Liver (tissue), 8 donors: ENCODE measurements at regions not wholly inside any gene's neighbourhood (a gene's known extent, or its start where the extent isn't known, plus 50 kb on each side); places are given as distances from the start of the nearest gene placed in this dataset.
"Not testable (repeated sequence)": the region's sequence is repeated elsewhere in the genome, so short reads cannot be mapped to it uniquely, and the experiment has no call there.

Experiments used
- DNase-seq: peaks from one replicate; pipeline ENCODE4 v3.0.0-alpha.2; 2017; ENCODE audit warnings: low spot score
- H3K27ac ChIP-seq, 2 donors: one replicate each; pipeline ENCODE4 v1.7.0; 2013; ENCODE audit warnings: inconsistent platforms in 2 of 2, low read length in 2 of 2, control low read depth in 1 of 2, low read depth in 1 of 2, mild to moderate bottlenecking in 1 of 2
- H3K27me3 ChIP-seq, 4 donors: one replicate each; pipeline versions ENCODE4 v1.6.1 to v1.7.0; 2013; ENCODE audit warnings: low read length in 3 of 4, inconsistent platforms in 1 of 4, mild to moderate bottlenecking in 1 of 4, moderate library complexity in 1 of 4; ENCODE audit not compliant: control insufficient read depth in 4 of 4, insufficient read depth in 4 of 4
- H3K36me3 ChIP-seq, 4 donors: one replicate each; pipeline versions ENCODE4 v1.6.1 to v1.7.0; 2013; ENCODE audit warnings: low read length in 3 of 4, mild to moderate bottlenecking in 3 of 4, low read depth in 1 of 4, moderate library complexity in 1 of 4; ENCODE audit not compliant: control insufficient read depth in 4 of 4, insufficient read depth in 3 of 4
- H3K4me1 ChIP-seq, 4 donors: one replicate each; pipeline versions ENCODE4 v1.6.1 to v1.7.0; 2013; ENCODE audit warnings: low read length in 3 of 4, mild to moderate bottlenecking in 3 of 4, moderate library complexity in 1 of 4; ENCODE audit not compliant: control insufficient read depth in 4 of 4, insufficient read depth in 4 of 4
- H3K4me3 ChIP-seq, 3 donors: one replicate each; pipeline versions ENCODE4 v1.6.1 to v1.7.0; 2013; ENCODE audit warnings: low read length in 3 of 3, control low read depth in 1 of 3, low read depth in 1 of 3, mild to moderate bottlenecking in 1 of 3
- H3K9ac ChIP-seq, 2 donors: one replicate each; pipeline ENCODE4 v1.7.0; 2013; ENCODE audit warnings: low read length in 2 of 2, mild to moderate bottlenecking in 2 of 2, moderate library complexity in 2 of 2, control low read depth in 1 of 2, low read depth in 1 of 2
- H3K9me3 ChIP-seq, 4 donors: one replicate each; pipeline versions ENCODE4 v1.6.1 to v1.7.0; 2013; ENCODE audit warnings: low read length in 3 of 4; ENCODE audit not compliant: control insufficient read depth in 4 of 4
- EGR1 ChIP-seq, 2 donors: IDR thresholded peaks; 2 replicates each; pipeline ENCODE4 v1.6.1; 2016 to 2018; ENCODE audit warnings: antibody characterized with exemption in 2 of 2, low read depth in 2 of 2
- FOXA1 ChIP-seq: IDR thresholded peaks from 2 replicates; pipeline ENCODE4 v1.6.1; 2016; ENCODE audit warnings: antibody characterized with exemption
- FOXA2 ChIP-seq: IDR thresholded peaks from 2 replicates; pipeline ENCODE4 v1.6.1; 2016; ENCODE audit warnings: antibody characterized with exemption
- GABPA ChIP-seq, 2 donors: IDR thresholded peaks in 1 of 2; conservative IDR thresholded peaks in 1 of 2; 2 replicates each; pipeline ENCODE4 v1.6.1; 2016; ENCODE audit warnings: antibody characterized with exemption in 2 of 2, mild to moderate bottlenecking in 1 of 2, moderate library complexity in 1 of 2
- HNF4A ChIP-seq, 2 donors: conservative IDR thresholded peaks; 2 replicates each; pipeline ENCODE4 v1.6.1; 2016; ENCODE audit warnings: antibody characterized with exemption in 2 of 2, mild to moderate bottlenecking in 2 of 2
- HNF4G ChIP-seq: IDR thresholded peaks from 2 replicates; pipeline ENCODE4 v1.6.1; 2016; ENCODE audit warnings: antibody characterized with exemption
- JUND ChIP-seq, 2 donors: IDR thresholded peaks; 2 replicates each; pipeline ENCODE4 v1.6.1; 2016; ENCODE audit warnings: antibody characterized with exemption in 2 of 2
- NR2F2 ChIP-seq: IDR thresholded peaks from 2 replicates; pipeline ENCODE4 v1.6.1; 2016; ENCODE audit warnings: antibody characterized with exemption
- RAD21 ChIP-seq, 2 donors: IDR thresholded peaks; 2 replicates each; pipeline ENCODE4 v1.6.1; 2016; ENCODE audit warnings: antibody characterized with exemption in 2 of 2, mild to moderate bottlenecking in 2 of 2
- RXRA ChIP-seq, 2 donors: IDR thresholded peaks; 2 replicates each; pipeline ENCODE4 v1.6.1; 2017 to 2018; ENCODE audit warnings: antibody characterized with exemption in 2 of 2, mild to moderate bottlenecking in 1 of 2
- SP1 ChIP-seq: IDR thresholded peaks from 2 replicates; pipeline ENCODE4 v1.6.1; 2018; ENCODE audit warnings: antibody characterized with exemption, mild to moderate bottlenecking
- TAF1 ChIP-seq: conservative IDR thresholded peaks from 2 replicates; pipeline ENCODE4 v1.6.1; 2016; ENCODE audit warnings: antibody characterized with exemption, mild to moderate bottlenecking
- YY1 ChIP-seq: IDR thresholded peaks from 2 replicates; pipeline ENCODE4 v1.6.1; 2016; ENCODE audit warnings: antibody characterized with exemption, mild to moderate bottlenecking
- WGBS: extraction: QIAGEN DNeasy Blood & Tissue Kit; methylation state at CpG from one replicate; pipeline ENCODE4 v1.1.7; 2013; 5-methylcytosine and 5-hydroxymethylcytosine counted together
- TF ChIP-seq, protein P1 (sequence below): IDR thresholded peaks from 2 replicates; pipeline ENCODE4 v1.6.1; 2016; ENCODE audit warnings: antibody characterized with exemption
- TF ChIP-seq, protein P2 (sequence below): IDR thresholded peaks from 2 replicates; pipeline ENCODE4 v1.6.1; 2016; ENCODE audit warnings: antibody characterized with exemption
- TF ChIP-seq, protein P3 (sequence below): IDR thresholded peaks from 2 replicates; pipeline ENCODE4 v1.6.1; 2016; ENCODE audit warnings: antibody characterized with exemption
- TF ChIP-seq, protein P4 (sequence below): IDR thresholded peaks from 2 replicates; pipeline ENCODE4 v1.6.1; 2016; ENCODE audit warnings: antibody characterized with exemption, mild to moderate bottlenecking
- TF ChIP-seq, protein P5 (sequence below): fragments of 150-350 bp; IDR thresholded peaks from 2 replicates; pipeline ENCODE4 v1.5.1; 2017; ENCODE audit warnings: improper control_type of control experiment, low read depth, low read length; ENCODE audit not compliant: missing input control
- donor health status: healthy.
- donor health status: healthy.
- donor health status: healthy.
- donor health status: healthy.
- donor health status: healthy.

DNA sequence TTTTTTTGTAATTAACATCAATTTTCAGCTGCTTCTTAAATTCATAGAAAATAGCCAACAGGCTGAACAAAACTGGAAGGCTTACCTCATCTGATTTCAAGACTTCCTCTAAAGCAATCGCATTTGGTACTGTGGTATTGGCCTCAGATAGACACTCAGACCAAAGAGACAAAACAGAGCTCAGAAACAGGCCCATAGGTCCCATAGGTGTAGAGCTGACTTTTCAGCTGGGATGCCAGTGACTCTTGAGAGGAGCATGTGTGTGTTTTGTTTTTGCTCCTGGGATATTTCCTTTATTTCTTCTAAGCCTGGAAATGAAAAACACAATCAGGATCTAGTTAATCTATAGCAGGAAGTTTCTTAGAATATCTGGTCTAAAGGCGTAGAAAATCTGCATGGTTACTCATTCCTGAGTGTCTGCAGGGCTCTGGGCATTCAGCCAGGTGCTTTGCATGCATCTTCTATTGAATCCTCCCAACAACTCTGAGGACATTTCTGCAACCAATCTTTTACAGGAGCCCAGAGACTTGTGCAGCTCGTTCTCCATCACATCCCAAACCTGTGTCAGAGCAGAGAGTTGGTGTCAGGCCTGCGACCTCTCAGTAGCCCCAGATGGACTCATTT, 190.8 kb downstream of the RTP5 start:
- Histone ChIP-seq H3K9me3 (peaks cover 0 to 1% (median 0%) of the 10 kb centered on the region in 4 donors), H3K27me3 (no peaks in the 10 kb centered on the region), H3K9ac (no peak overlapping the region), H3K36me3 (no peaks in the 10 kb centered on the region), H3K4me1 (no peaks in the 10 kb centered on the region), H3K27ac (no peak overlapping the region), H3K4me3 (no peak overlapping the region)
- DNase-seq = no peak
- TF ChIP-seq RXRA (IDR thresholded peaks at IDR 0.05) = no peak
- TF ChIP-seq SP1 = no peak
- TF ChIP-seq, protein P1, sequence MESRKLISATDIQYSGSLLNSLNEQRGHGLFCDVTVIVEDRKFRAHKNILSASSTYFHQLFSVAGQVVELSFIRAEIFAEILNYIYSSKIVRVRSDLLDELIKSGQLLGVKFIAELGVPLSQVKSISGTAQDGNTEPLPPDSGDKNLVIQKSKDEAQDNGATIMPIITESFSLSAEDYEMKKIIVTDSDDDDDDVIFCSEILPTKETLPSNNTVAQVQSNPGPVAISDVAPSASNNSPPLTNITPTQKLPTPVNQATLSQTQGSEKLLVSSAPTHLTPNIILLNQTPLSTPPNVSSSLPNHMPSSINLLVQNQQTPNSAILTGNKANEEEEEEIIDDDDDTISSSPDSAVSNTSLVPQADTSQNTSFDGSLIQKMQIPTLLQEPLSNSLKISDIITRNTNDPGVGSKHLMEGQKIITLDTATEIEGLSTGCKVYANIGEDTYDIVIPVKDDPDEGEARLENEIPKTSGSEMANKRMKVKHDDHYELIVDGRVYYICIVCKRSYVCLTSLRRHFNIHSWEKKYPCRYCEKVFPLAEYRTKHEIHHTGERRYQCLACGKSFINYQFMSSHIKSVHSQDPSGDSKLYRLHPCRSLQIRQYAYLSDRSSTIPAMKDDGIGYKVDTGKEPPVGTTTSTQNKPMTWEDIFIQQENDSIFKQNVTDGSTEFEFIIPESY = no peak
- TF ChIP-seq FOXA1 = no peak
- TF ChIP-seq, protein P2, sequence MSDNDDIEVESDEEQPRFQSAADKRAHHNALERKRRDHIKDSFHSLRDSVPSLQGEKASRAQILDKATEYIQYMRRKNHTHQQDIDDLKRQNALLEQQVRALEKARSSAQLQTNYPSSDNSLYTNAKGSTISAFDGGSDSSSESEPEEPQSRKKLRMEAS = no peak
- TF ChIP-seq YY1 = no peak
- TF ChIP-seq, protein P3, sequence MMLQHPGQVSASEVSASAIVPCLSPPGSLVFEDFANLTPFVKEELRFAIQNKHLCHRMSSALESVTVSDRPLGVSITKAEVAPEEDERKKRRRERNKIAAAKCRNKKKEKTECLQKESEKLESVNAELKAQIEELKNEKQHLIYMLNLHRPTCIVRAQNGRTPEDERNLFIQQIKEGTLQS = no peak
- no peak for TF ChIP-seq NR2F2
- TF ChIP-seq HNF4G = no peak
- TF ChIP-seq FOXA2 = no peak
- no peak for TF ChIP-seq TAF1
- TF ChIP-seq, protein P4, sequence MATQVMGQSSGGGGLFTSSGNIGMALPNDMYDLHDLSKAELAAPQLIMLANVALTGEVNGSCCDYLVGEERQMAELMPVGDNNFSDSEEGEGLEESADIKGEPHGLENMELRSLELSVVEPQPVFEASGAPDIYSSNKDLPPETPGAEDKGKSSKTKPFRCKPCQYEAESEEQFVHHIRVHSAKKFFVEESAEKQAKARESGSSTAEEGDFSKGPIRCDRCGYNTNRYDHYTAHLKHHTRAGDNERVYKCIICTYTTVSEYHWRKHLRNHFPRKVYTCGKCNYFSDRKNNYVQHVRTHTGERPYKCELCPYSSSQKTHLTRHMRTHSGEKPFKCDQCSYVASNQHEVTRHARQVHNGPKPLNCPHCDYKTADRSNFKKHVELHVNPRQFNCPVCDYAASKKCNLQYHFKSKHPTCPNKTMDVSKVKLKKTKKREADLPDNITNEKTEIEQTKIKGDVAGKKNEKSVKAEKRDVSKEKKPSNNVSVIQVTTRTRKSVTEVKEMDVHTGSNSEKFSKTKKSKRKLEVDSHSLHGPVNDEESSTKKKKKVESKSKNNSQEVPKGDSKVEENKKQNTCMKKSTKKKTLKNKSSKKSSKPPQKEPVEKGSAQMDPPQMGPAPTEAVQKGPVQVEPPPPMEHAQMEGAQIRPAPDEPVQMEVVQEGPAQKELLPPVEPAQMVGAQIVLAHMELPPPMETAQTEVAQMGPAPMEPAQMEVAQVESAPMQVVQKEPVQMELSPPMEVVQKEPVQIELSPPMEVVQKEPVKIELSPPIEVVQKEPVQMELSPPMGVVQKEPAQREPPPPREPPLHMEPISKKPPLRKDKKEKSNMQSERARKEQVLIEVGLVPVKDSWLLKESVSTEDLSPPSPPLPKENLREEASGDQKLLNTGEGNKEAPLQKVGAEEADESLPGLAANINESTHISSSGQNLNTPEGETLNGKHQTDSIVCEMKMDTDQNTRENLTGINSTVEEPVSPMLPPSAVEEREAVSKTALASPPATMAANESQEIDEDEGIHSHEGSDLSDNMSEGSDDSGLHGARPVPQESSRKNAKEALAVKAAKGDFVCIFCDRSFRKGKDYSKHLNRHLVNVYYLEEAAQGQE = no peak
- TF ChIP-seq JUND (IDR thresholded peaks at IDR 0.05) = no peak
- no peak for TF ChIP-seq HNF4A (conservative IDR thresholded peaks at IDR 0.05)
- no peak for TF ChIP-seq EGR1 (IDR thresholded peaks at IDR 0.05; ENCODE audit: low read depth in 2 of 2)
- TF ChIP-seq, protein P5, sequence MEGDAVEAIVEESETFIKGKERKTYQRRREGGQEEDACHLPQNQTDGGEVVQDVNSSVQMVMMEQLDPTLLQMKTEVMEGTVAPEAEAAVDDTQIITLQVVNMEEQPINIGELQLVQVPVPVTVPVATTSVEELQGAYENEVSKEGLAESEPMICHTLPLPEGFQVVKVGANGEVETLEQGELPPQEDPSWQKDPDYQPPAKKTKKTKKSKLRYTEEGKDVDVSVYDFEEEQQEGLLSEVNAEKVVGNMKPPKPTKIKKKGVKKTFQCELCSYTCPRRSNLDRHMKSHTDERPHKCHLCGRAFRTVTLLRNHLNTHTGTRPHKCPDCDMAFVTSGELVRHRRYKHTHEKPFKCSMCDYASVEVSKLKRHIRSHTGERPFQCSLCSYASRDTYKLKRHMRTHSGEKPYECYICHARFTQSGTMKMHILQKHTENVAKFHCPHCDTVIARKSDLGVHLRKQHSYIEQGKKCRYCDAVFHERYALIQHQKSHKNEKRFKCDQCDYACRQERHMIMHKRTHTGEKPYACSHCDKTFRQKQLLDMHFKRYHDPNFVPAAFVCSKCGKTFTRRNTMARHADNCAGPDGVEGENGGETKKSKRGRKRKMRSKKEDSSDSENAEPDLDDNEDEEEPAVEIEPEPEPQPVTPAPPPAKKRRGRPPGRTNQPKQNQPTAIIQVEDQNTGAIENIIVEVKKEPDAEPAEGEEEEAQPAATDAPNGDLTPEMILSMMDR = no peak
- no peak for TF ChIP-seq GABPA (IDR thresholded peaks at IDR 0.05 in 1 of 2, conservative IDR thresholded peaks at IDR 0.05 in 1 of 2)
- no peak for TF ChIP-seq RAD21 (IDR thresholded peaks at IDR 0.05)
- WGBS = 72% methylated on average over 4 of the region's 4 CpGs

DNA sequence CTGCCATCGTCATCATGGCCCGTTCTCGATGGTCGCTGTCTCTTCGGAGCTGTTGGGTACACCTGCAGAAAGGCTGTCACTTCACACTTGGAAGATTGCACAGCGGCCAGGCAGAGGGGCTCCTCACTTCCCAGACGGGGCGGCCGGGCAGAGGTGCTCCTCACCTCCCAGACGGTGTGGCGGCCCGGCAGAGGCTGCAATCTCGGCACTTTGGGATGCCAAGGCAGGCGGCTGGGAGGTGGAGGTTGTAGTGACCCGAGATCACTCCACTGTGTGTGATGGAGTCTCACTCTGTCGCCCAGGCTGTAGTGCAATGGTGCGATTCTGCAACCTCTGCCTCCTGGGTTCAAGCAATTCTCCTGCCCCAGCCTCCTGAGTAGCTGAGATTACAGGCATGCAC, 192.4 kb downstream of the RTP5 start:
- not testable (repeated sequence) for H3K4me1 ChIP-seq, H3K27ac ChIP-seq, H3K9ac ChIP-seq, H3K36me3 ChIP-seq, H3K4me3 ChIP-seq, H3K27me3 ChIP-seq, H3K9me3 ChIP-seq
- 95% methylated on average over 17 of the region's 17 CpGs for WGBS
- peak; percentile 20 for DNase-seq
